ENCODE measurements at regions not wholly inside any gene's neighbourhood (a gene's known extent, or its start where the extent isn't known, plus 50 kb on each side); places are given as distances from the start of the nearest gene placed in this dataset.

DNA sequence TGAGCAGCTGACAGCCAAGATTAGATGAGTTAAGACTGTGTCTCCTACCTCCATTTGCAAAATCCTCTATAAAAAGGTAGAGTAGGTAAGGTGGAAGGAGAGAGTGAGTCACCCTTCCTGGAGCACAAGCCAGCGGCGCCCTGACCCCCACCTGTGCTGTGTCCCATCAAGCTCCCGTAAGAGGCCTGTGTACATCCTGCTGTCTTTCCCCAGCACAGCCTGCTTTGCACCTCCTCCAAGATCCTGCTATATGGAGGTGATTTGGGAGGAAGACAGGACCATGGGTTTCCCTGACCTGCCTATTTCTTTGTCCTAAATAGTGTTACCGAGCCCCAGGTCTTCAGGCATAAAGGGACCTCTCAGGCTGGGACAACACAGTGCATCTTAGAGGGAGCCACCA, 62.3 kb upstream of the UQCRFS1 start:
- TF ChIP-seq, protein P1, sequence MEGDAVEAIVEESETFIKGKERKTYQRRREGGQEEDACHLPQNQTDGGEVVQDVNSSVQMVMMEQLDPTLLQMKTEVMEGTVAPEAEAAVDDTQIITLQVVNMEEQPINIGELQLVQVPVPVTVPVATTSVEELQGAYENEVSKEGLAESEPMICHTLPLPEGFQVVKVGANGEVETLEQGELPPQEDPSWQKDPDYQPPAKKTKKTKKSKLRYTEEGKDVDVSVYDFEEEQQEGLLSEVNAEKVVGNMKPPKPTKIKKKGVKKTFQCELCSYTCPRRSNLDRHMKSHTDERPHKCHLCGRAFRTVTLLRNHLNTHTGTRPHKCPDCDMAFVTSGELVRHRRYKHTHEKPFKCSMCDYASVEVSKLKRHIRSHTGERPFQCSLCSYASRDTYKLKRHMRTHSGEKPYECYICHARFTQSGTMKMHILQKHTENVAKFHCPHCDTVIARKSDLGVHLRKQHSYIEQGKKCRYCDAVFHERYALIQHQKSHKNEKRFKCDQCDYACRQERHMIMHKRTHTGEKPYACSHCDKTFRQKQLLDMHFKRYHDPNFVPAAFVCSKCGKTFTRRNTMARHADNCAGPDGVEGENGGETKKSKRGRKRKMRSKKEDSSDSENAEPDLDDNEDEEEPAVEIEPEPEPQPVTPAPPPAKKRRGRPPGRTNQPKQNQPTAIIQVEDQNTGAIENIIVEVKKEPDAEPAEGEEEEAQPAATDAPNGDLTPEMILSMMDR (IDR thresholded peaks at IDR 0.05; ENCODE audit: borderline replicate concordance, extremely low read depth, low read length, poor library complexity, severe bottlenecking): no peak
- TF ChIP-seq EZH2 (IDR thresholded peaks at IDR 0.05; ENCODE audit: borderline replicate concordance, low read depth, low read length, severe bottlenecking): no peak

Measured in DND-41 (cell line).